NCI-H187 (cell line): ENCODE measurements at regions not wholly inside any gene's neighbourhood (a gene's known extent, or its start where the extent isn't known, plus 50 kb on each side); places are given as distances from the start of the nearest gene placed in this dataset.

Source experiments
- DNase-seq, 2 experiments: peaks; one replicate each; lab custom pipeline; 2025; lab: John Stamatoyannopoulos, UW

- no peak for DNase-seq
Observed at GRCh38 chr4:31272331-31273061, 552.3 kb downstream of the PCDH7 start.

DNA sequence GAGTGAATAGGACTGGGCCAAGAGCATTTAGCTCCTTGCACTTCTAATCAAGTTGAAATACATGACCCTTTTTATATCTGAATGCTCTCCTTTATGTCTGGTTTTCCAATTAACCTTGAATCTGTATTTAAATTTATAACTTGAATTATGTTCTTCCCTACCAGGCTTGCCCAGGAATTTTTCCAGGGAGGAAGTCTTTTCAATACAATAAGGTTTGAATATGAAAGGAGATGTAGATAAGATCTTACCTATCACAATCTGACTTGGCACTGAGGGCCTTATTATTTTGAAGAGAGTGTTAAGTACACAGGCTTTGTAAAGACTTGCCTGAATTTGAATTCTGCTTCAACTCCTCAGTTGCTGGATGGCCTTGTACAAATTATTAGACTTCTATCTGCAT lies 555.7 kb downstream of the PCDH7 start:
- DNase-seq, result no peak

GRCh38 chr4:31283679-31284078 lies 563.5 kb downstream of the PCDH7 start:
- DNase-seq, result no peak

- no peak for DNase-seq
Observed at GRCh38 chr4:31290836-31291235, 570.7 kb downstream of the PCDH7 start.

DNA sequence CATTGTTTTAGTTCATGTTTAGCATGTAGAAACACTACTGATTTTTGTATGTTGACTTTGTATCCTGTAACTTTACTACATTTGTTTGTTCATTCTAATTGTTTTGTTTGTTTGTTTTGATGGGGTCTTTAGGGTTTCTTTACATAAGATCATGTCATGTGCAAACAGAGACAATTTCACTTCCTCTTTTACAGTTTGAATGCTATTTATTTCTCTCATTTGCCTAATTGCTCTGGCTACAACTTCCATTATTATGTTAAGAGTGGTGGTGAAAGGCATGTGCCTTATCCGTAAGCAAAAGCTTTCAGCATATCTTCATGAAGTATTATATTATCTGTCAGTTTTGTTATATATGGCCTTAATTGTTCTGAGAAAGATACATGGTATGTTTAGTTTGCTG lies 571.1 kb downstream of the PCDH7 start:
- DNase-seq, result no peak

GRCh38 chr4:31294655-31295480 lies 574.7 kb downstream of the PCDH7 start:
- no peak for DNase-seq

DNA sequence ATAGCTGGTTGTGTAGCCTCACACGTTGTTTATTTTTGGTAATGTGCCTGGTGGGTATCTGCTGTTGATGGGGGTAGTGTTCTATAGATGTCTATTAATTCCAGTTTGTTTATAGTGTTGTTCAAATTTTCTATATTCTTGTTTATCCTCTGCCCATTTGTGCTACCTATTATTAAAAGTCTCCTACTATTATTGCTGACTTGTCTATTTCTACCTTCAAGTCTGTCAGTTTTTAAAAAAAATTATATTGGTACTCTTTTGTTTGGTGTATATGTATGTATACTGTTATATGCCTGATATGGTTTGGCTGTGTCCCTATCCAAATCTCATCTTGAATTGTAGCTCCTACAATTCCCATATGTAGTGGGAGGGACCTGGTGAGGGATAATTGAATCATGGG lies 578.6 kb downstream of the PCDH7 start:
- DNase-seq, result no peak

GRCh38 chr4:31307029-31307428 lies 586.9 kb downstream of the PCDH7 start:
- no peak for DNase-seq

DNA sequence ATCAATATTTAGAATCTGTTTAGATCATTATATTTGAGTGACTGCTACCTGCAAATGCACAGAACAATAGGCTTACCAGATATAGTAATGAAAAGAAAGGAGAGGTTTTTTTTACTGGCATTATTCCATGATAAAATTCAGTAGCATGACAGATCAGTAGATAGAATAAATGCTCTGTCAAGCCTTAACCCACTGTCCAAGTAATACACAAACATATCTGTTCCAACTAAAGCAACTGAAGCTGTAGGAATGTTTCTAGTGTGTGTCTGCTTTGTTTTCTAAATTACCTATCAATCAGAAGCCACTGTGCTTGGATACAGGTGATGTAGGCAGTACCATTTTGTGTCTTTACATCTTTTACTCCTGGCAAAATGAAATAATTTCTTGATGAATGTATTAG lies 604.6 kb downstream of the PCDH7 start:
- DNase-seq, result no peak

DNA sequence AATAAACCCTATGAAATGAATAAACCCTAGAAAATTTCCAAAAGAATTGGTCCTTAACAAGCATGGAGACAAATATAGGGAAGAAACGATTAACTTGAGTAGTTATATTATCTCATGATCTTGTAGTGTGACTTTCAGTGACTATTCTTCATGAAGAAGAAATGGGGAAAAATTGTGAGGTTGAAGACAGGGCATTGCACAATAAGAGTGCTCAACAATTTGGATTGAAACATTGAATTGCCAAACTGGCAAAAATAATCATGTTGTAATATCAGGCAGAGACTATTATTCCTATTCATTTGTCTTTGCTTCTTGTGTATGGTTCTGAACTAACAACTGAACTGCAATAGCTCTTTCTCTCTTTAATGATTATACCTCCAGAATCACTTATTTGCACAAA lies 605.1 kb downstream of the PCDH7 start:
- no peak for DNase-seq

- DNase-seq, result no peak
Observed at GRCh38 chr4:31327031-31327430, 606.9 kb downstream of the PCDH7 start.

- DNase-seq, result no peak
Observed at GRCh38 chr4:31328932-31329331, 608.8 kb downstream of the PCDH7 start.

- DNase-seq, result no peak
Observed at GRCh38 chr4:31334086-31334910, 614.1 kb downstream of the PCDH7 start.

DNA sequence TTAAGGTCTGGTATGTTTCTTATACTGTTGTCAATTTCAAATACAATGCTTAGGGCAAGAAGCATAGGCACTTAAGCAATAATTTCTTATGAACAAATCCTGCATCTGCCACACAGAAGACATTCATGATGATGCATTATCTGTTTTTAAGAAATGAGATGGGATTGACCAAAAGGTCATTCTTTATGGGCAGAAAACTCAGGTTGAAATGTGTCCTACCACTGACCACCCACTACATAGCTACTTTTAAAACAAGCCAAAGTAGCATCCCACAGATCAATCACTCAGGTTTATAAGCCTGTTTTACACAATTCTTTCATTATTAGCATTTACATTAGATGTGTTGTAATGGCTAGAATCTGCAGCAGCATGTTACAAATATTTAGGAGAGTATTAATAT lies 617.8 kb downstream of the PCDH7 start:
- DNase-seq, result no peak

DNA sequence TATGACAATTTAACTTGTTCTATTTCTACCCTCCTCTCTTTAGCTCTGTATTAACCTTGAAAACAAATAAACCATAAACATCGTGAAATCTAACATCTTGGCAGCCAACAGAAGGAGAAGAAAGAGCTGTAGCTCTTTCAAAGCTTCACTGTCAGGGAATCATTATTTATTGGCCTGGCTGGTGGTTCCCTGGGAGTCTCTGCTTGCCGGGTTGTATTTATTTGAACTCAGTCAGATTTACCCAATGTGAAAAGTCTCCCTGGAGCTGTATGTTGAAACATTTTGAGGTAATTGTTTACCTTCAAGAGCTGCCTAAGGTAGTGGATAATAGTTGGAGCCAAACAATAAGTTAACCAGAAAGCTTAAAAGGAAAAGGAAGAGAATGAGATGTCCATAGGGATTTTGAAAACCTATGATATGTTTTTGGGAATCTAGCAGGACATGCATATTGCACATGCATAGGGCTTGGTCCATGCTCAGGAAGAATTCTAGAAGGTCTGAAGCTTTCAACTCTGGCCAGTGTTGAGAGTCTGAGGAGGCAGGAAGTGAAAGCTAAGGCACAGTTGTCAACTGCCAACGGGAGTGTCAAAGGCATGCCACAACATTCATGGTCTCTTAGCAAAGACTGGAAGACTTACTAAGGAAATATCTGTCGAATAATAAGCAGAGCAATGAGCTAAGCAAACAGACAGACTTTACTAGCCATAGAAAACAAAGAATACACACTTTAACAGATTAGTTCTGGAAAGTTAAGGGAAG lies 621.6 kb downstream of the PCDH7 start:
- no peak for DNase-seq

DNA sequence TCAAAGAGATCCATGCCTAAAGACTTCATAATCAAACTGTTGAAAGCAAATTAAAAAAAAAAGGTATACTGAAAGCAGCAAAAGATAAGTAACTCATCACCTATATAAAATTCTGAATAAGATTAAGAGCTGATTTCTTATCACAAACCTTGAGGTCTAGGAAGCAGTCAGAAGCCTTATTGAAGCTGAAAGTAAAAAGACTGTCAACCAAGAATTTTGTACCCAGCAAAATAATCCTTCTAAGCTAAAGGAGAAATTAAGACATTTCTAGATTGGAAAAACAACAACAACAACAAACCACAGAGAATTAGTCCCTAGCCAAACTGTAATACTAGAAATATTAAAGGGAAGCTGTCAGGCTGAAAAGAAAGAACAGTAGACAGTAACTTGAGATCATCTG lies 622.9 kb downstream of the PCDH7 start:
- DNase-seq, result no peak

DNA sequence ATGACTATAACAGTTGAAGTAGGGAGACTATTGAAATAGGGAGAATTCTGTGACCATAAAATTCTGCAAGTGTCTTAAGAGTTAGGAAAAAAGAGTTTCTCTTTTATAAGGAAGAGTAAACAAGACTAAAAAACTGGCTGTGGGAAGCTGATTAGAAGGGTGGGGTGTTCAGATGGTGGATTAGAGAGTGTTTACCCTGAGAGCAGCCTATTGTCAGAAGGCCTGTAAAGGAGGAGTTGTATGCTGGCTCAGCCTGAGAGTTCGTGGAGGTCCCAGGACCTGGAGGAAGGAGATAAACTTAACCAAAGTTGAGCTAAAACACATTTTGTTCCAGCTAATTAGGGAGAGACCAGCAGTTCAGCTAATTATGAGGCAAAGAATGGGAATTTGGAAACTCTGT lies 629.7 kb downstream of the PCDH7 start:
- no peak for DNase-seq

GRCh38 chr4:31351695-31352094 lies 631.5 kb downstream of the PCDH7 start:
- no peak for DNase-seq

GRCh38 chr4:31356839-31357238 lies 636.7 kb downstream of the PCDH7 start:
- DNase-seq, result no peak

- no peak for DNase-seq
Observed at GRCh38 chr4:31360786-31361185, 640.6 kb downstream of the PCDH7 start.

GRCh38 chr4:31362756-31363155 lies 642.6 kb downstream of the PCDH7 start:
- no peak for DNase-seq
